ENCODE measurements at regions not wholly inside any gene's neighbourhood (a gene's known extent, or its start where the extent isn't known, plus 50 kb on each side); places are given as distances from the start of the nearest gene placed in this dataset.

- no peak for DNase-seq (ENCODE audit: low read depth)
- TF ChIP-seq, protein P1, sequence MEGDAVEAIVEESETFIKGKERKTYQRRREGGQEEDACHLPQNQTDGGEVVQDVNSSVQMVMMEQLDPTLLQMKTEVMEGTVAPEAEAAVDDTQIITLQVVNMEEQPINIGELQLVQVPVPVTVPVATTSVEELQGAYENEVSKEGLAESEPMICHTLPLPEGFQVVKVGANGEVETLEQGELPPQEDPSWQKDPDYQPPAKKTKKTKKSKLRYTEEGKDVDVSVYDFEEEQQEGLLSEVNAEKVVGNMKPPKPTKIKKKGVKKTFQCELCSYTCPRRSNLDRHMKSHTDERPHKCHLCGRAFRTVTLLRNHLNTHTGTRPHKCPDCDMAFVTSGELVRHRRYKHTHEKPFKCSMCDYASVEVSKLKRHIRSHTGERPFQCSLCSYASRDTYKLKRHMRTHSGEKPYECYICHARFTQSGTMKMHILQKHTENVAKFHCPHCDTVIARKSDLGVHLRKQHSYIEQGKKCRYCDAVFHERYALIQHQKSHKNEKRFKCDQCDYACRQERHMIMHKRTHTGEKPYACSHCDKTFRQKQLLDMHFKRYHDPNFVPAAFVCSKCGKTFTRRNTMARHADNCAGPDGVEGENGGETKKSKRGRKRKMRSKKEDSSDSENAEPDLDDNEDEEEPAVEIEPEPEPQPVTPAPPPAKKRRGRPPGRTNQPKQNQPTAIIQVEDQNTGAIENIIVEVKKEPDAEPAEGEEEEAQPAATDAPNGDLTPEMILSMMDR (IDR thresholded peaks at IDR 0.05; ENCODE audit: control insufficient read depth, insufficient read depth, low read depth, low read length, missing control alignments): peak; percentile 39
- H3K4me3 ChIP-seq (ENCODE audit: control insufficient read depth, low read depth, low read length): no peak overlapping the region
These were observed 787.1 kb upstream of the API5 start for GRCh38 chr11:42524534-42525227.

DNA sequence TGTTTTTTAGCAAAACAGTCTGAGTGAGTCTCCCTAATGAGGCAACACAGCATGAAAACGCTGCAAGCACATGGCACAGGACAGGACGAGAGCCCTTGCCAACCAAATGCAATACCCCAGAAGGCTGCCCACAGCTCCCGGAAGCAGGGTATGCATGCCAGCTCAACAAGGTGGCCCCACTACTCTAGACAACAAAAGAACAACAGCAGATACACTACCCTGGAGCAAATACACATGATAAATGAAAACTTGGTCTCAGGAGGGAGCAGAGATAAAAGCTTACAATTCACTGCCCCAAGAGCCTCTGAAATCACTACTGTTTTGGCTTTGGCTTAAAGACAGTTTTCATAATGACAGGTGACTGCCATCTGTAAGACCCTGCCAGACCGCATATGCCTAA, 785.4 kb upstream of the API5 start:
- no peak for DNase-seq (ENCODE audit: low read depth)
- no peak overlapping the region for H3K4me3 ChIP-seq (ENCODE audit: control insufficient read depth, low read depth, low read length)
- TF ChIP-seq, protein P1 (IDR thresholded peaks at IDR 0.05; ENCODE audit: control insufficient read depth, insufficient read depth, low read depth, low read length, missing control alignments): no peak

DNA sequence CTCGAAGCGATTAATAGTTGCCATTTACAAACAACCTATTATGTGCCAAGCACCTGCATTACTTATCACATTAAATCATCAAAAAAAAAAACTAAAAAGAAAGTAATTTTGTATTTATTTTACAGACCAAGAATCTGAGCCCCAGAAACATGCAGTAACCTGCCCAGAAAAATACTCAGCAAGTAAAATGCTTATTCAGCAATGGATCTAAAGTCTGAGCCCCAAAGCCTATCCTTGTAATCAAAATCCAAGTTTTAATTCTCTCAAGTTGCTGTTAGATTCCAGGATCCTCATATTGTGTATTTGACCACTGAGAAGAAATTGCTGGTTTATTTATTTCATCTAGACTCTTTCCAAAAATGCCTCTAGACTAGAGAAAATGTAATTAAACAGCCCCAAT, 783.3 kb upstream of the API5 start:
- no peak overlapping the region for H3K4me3 ChIP-seq (ENCODE audit: control insufficient read depth, low read depth, low read length)
- TF ChIP-seq, protein P1 (IDR thresholded peaks at IDR 0.05; ENCODE audit: control insufficient read depth, insufficient read depth, low read depth, low read length, missing control alignments): no peak
- DNase-seq (ENCODE audit: low read depth): no peak

- no peak for DNase-seq (ENCODE audit: low read depth)
- TF ChIP-seq, protein P1 (IDR thresholded peaks at IDR 0.05; ENCODE audit: control insufficient read depth, insufficient read depth, low read depth, low read length, missing control alignments): no peak
- no peak overlapping the region for H3K4me3 ChIP-seq (ENCODE audit: control insufficient read depth, low read depth, low read length)
These were observed 782.9 kb upstream of the API5 start for GRCh38 chr11:42528911-42529310.

- no peak for DNase-seq (ENCODE audit: low read depth)
- H3K4me3 ChIP-seq (ENCODE audit: control insufficient read depth, low read depth, low read length): no peak overlapping the region
- TF ChIP-seq, protein P1 (IDR thresholded peaks at IDR 0.05; ENCODE audit: control insufficient read depth, insufficient read depth, low read depth, low read length, missing control alignments): no peak
These were observed 775.0 kb upstream of the API5 start for GRCh38 chr11:42536611-42537360.

DNA sequence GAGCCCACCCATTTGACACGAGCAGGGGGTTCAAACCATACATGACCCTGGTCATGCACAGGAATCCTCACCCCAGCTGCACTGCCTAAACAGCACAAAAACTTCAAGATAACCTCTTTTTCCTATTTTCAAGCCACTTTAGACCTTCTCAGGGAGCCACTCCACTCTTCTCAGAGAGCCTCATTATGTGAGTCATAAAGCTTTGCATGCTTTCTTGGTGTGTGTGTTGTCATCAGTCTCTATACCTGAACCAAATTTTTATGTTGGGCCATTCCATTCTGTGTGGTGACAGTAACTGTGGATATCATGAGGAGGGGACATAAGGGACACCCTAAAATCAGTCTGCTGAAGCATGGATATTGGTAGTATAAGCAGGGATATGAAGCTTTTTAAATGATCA, 769.5 kb upstream of the API5 start:
- TF ChIP-seq, protein P1 (IDR thresholded peaks at IDR 0.05; ENCODE audit: control insufficient read depth, insufficient read depth, low read depth, low read length, missing control alignments): no peak
- H3K4me3 ChIP-seq (ENCODE audit: control insufficient read depth, low read depth, low read length): no peak overlapping the region
- DNase-seq (ENCODE audit: low read depth): no peak

All from AG09309 (cell line).